ENCODE measurements at regions not wholly inside any gene's neighbourhood (a gene's known extent, or its start where the extent isn't known, plus 50 kb on each side); places are given as distances from the start of the nearest gene placed in this dataset.
A peak's percentile ranks its signal among the peaks of the same experiment; 100 is the strongest.
"Not testable (repeated sequence)": the region's sequence is repeated elsewhere in the genome, so short reads cannot be mapped to it uniquely, and the experiment has no call there.

DNA sequence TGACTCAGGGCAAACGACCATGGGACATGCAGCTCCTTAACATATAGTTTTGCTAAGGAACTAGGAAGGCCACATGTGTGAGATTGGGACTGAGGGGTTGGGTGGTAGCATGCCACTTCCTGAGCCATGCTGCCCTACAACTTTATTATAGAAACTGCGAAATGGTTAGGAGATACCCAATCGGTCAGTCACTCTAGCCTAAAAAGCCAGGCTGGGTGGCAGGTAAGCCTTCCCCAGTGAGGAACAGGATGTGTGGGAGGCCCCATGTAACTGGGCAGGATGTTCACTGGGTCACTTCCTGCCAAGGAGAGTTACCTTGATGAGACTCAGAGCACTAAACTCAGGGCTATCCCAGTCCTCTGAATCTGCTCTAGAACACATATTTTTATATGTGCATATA, 123.5 kb downstream of the MAP3K7 start:
- no peak for DNase-seq (ENCODE audit: low read depth in 3 of 3)

DNA sequence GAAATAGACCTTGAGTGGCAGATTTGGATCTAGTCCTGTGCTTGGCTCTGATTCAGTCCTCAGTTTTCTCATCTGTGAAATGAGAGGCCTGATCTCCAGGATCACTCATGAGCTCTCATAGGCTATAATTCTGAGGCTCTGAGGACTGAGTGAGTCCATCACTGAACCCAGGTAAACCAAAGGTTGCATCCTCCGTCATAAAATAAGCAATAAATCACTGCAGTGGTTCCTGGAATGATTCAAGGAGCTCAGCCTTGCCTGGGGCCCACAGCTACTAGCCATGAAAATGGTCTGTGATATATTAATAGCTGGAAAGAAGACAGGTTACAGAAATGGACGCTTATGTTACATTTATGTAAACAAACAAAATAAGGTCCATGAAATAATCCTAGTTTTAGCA, 124.8 kb downstream of the MAP3K7 start:
- no peak for DNase-seq (ENCODE audit: low read depth in 3 of 3)

DNA sequence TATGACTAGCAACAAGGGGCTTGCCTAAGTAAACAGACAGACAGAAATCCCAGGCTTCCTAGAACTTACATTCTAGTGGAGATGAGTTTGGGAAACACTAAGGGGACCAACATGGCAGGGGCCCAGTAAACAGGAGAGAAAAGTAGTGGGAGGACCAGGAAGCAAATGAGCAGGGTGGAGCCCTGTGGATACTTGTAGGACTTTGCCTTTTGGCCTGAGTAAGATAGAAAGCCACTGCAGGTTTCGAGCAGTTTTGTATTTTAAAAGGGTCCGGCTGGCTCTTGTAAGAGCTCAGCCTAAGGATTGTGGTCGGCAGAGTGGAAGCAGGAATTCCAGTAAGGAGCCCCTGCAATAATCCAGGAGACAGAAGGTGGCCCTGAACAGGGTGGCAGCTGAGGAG, 125.5 kb downstream of the MAP3K7 start:
- DNase-seq (ENCODE audit: low read depth in 3 of 3) = no peak

DNA sequence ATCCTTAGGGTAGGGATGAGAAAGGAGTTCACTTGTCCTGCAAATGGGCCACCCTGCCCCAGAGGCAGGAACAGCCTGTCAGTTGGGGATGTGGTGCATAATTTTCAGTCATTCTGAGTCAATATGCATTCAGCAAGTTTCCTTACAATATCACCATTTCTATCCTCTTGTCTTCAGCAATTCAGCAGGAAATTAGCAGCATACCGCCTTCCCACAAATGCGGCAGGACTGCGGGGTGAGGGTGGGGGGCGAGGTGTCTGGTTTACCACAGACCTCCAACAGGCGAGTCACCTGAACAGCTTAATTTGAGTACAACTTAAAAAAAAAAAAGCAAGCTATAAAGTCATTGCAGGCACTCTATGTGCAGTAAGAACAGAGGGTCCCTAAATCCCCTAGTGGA, 126.8 kb downstream of the MAP3K7 start:
- DNase-seq (ENCODE audit: low read depth in 3 of 3) = no peak

DNA sequence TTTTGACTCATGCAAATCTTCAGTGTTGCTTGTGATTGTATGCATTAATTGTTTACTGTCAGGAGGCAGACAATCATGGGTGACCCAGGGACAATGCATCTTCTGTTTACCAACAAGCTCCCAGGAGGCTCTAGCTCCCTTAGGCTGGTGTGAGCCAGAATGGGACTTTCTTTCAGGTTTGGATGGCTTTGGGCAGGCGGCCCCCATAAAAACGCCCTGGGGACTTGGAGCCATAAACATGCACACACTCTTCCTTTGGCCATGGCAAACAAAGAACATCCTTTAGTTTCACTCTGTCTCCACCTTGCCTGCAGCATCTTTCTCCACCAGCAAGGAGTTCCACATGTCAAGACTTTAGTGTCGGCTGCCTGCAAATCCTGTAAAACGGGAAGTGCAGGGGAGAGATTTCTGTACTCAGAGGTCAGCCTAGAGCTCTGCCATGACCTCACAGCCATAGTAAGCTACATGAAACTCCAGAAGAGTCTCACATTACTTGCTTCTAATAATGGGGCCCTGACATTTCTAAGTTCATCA, 127.6 kb downstream of the MAP3K7 start:
- DNase-seq (ENCODE audit: low read depth in 3 of 3) = no peak

DNA sequence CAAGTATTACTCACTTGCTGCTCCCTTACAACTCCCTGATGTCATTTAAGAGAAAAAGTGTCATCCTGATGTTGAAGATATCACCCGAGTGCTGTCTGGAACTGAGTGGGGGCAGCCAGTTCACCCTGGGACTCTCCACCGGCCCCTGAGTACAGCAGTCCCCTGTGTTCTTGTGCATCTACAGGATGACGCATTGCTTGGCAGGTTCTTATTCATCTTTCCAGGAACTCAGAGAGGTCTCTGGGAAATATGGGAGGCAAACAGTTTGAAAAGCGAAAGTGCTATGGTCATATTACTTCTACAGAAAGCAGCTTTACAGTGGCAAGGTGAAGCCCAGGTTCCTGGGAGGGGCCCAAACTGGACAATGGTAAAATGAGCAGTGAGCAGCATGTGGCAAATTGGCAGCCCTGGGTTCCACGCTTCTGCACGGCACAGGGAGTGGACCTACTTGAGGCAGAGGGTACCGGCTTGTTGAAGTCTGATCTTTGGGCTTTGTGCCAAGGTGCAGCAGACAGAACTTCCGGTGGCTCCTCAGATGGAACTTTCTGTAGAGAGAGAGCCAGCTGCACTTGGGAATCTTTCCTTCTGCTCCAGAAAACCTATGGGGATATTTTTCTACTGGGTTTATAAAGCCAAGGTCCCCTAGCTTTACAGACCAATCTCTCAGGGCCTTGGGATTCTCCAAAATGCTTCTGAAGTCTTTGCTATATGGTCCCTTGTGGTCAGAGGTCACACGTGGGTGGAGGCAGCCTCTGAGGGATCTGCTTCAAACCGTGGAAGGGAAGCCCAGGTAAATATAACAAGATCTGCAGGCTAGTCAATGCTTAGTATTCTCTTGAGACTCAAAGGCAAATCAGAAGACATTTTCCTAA, 128.3 kb downstream of the MAP3K7 start:
- peak; percentile 48 to 78 (median 60) for DNase-seq (ENCODE audit: low read depth in 3 of 3)

DNA sequence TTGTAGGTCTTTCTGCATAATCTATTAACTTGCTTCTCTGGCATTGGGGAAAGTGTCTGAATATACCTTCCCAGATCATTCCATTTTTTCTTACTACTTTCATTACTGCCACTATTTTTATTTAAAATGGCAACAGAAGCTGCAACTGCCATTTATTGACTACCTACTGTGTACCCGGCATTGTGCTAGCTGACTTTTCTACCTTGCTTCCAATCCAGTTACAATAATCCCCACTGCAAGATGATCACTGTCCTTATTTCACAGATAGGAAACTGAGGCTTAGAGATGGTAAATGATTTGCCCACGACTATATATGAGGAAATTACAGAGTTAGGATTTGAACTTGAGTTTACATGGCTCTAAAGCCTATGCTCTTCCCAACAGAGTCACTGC, 129.0 kb downstream of the MAP3K7 start:
- DNase-seq (ENCODE audit: low read depth in 3 of 3) = no peak

DNA sequence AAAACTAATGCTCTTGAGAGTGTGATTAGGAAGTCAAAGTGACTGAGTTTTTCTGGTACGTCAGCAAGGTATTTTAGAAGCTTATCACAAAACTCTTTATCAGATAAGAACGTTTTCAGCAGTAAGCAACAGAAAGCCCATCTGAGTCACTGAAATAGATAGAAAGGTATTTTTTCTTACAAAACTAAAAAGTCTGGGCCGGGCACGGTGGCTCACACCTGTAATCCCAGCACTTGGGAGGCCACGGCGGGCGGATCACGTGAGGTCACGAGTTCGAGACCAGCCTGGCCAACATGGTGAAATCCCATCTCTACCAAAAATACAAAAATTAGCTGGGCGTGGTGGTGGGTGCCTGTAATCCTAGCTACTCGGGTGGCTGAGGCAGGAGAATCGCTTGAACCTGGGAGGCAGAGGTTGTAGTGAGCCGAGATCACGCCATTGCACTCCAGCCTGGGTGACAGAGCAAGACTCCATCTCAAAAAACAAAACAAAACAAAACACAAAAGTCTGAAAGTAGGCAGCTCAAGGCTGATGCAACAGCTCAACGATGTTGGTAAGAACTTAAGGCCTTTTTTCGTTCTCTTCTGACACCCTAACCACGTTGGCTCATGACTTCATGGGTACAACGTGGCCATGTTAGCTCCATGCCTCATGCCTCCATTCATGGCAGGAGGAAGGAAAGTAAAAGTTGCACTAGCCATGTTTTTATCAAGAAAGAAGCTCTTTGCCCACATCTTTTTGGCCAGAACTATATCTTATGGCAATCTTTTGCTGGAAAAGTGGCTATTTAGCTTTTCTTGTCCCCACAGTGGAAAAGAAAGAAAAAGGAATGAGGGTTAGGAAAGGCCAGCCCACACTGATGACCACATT, 129.6 kb downstream of the MAP3K7 start:
- not testable (repeated sequence) for DNase-seq (ENCODE audit: low read depth in 3 of 3)

DNA sequence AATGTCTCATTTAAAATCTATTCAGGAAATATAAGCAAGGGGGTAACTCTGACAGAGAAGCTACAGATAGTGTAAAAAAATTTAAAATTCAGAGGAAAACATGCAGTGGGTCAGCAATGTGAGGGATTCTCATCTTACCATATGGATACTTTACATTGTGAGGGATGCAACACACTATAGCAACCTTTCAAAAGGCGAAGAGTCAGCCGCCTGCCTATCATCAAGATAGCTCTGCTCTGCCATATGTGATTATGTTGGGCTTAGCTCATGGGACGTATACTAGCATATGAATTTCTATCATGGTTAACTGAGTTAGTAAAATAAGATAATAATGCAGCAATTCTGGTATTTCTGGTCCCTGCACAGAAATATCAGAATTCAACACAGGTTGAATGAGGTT, 130.9 kb downstream of the MAP3K7 start:
- no peak for DNase-seq (ENCODE audit: low read depth in 3 of 3)

DNA sequence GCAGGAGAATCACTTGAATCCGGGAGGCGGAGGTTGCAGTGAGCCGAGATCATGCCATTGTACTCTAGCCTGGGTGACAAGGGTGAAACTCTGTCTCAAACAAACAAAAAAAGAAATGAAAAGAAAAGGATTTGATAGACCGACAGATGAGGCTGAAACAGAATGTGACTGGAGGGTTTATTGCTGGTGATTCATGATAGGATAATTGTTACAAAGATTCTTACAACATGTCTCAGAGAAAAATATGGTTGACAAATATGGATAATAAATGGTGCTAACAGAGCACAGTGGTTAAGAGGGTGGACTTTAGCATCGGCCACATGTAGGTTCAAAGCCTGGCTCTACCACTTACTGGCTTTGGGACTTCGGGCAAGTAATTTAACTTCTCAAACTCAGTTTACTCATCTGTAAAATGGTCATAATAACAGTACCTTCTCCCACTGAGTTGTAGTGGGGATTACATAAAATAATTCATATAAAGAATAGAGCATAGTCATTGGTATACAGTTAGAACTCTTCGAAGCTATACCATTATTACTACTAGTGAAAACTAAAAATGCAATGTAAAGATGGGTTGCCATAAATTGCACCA, 131.9 kb downstream of the MAP3K7 start:
- DNase-seq (ENCODE audit: low read depth in 3 of 3) = no peak

DNA sequence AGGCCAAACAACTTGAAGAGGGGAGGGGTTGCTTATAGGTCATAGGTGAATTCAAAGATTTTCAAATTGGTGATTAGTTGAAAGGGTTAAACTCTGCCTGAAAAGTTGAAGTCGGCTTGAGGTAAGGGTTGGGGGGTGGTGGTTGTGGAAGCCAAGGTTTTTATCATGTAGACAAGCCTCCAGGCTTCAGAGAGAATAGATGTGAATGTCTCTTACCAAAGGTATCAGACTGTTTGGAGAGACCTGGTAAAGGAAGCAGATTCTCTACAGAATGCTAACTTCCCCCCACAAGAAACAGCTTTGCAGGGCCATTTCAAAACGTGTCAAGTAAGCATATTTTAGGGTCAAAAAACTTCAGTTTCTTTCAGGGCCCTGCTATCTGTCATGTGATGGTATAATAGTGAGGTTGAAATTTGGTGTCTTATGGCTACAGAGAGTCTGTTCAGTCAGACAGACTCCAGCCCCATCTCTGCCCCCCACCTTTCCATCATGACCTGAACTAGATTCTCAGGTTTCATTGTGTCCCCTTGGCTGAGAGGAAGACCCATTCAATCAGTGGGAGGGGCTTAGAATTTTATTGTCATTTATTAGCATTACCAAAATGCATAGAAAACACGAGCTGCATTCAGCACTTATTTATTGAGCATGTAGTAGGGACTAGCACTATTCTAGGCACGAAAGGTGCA, 136.5 kb downstream of the MAP3K7 start:
- DNase-seq (ENCODE audit: low read depth in 3 of 3) = no peak

DNA sequence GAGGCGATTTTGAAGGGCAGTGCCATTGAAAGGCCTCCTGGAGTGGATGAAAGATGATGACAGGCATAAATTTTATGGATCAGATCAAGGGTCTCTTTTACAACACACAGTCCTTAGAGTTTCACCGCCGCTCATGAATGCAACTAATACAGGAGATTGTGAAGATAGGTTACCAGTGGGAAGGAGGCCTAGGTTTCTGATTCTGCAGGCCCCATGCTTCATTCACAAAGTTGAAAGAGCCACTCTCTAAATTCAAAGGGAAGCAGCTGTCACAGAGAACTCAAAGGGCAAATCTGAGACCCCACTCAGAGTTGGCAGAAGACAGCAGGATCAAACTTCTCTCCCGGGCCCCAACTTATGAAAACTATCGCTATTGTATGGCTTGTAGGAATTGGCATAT, 137.6 kb downstream of the MAP3K7 start:
- DNase-seq (ENCODE audit: low read depth in 3 of 3) = no peak

DNA sequence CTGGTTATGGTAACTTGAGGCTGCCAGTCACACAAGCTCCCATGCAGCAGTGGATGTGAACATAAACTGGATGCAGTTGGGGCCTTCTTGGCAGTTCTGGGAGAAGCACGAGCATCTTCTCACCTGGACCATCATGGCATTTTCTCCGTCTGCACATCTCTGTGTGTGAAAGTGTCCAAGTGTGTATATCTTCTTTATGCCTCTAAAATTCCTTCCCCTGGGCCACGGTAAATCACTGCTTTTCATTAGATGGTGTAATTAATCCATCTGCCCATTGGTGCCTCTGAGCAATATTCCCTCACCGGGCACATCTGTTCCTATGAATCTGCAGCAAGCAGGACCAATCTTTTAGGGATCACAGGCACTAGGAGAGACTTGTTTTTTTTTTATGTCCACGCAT, 138.0 kb downstream of the MAP3K7 start:
- DNase-seq (ENCODE audit: low read depth in 3 of 3) = no peak

DNA sequence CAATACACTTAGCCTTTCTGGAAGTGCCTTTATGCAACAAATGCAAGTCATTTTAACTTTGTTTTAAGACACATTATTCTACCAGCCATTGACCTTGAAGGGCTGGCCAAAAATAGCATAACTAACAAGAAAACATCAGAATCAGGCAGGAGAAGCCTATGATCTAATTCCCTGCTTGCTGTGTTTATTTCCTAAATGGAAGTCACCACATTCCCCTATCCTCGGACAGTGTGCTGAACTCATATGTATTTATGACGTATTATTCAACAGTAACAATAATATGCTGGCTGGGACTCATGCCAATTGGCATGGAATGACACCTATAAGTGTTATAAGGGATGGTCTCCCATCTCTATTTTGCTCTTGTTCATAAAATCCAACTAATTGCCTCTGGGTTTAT, 140.7 kb downstream of the MAP3K7 start:
- DNase-seq (ENCODE audit: low read depth in 3 of 3) = no peak

DNA sequence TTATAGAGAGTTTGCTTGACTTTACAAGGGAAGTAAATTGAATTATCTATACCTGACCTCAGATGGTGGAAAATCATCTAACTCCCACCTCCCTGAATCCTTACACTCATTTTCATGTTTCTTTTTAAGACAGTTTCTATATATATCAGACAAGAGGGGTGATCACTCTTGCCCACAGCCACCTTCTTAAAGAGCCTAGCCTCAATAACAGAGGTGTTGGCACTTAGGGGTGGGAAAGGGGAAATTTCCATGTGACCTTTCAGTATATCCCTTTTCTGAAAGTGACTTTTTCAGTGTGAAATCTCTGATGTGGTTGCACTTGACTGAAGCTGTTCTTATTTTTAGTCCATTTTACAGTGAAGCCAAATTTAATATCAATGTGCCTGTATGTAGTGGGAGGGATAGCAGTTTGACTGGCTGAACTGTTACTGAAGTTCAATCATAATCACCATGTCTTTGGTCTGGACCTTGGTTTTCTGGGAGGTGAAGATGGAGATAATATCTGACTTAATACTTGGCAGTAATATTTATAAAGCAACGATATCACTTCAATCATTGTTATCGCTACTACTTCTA, 141.3 kb downstream of the MAP3K7 start:
- DNase-seq (ENCODE audit: low read depth in 3 of 3) = no peak

DNA sequence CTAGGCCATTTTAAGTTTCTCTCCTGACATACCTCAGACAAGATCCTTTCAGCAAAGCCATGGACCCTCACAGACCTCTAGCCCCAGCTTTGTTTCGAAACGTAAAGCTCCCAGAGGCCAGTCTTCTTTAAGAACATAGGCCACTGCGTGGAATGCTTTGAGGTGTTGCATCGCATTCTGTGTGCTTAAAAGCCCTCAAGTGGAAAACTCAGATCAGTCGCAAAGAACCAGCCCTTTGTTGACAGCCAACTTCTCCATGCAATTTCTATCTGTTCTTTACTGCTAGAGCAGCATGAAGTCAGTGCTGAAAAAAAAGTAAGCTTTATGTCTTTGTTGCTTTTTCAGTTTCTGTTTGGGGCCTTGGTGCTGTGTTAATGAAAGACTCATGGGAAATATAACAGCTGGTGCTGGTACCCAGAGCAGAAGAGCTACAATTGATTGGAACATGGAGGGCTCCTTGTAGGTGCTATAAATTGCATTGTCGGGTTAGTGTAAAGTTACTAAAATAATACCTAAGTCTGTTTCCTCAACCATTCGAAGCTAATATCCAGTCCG, 142.6 kb downstream of the MAP3K7 start:
- DNase-seq (ENCODE audit: low read depth in 3 of 3) = no peak

DNA sequence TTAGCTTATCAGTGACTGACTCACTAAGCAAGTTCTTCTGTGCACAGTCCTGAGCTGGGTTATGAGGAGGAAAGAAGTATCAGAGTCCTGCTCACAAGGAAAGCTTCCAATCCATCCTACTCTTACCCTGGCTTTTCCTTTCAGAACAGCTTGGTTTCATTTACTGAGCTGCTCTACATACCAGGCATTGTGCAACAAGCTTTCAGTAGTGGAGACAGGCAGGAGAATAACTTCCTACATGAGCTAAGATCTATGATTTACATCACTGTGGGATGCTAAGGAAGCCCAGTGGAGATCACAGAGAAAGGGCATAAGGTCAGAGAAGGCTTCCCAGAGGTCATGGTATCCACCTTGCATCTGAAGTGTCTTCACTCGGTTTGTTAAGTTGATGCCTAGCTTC, 144.5 kb downstream of the MAP3K7 start:
- DNase-seq (ENCODE audit: low read depth in 3 of 3) = no peak

DNA sequence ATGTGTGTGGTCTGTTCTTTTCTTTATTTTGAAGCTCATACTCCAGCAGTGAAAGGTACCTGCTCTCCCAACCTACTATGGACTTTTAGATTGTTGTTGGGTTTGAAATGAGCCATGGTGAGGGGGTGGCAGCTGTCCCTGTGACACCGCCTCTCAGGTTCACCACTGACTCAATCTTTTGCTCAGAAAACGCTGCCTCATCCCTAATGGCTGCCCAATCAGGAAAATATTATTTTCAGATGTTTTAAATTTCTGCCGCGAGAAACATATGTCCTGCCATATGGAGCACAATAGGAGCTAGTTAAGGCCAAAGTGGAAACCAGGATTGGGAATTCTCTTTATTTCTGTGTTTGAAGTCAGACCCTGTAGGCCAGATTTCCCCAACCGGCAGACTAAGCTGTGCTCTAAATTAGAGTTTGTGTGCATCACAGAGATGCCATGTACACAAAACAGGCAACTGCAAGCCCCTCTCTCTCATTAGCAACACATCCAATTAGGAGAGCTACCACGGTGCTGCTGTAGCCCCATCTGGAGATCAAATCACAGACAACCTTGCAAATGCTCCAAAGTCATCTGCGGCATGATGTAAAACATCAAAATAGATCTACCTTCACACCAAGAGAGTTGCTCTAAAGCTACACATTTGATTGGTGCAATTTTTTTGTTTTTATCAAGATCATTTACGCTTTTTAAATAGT, 144.1 kb upstream of the BACH2 start:
- DNase-seq (ENCODE audit: low read depth in 3 of 3) = no peak

DNA sequence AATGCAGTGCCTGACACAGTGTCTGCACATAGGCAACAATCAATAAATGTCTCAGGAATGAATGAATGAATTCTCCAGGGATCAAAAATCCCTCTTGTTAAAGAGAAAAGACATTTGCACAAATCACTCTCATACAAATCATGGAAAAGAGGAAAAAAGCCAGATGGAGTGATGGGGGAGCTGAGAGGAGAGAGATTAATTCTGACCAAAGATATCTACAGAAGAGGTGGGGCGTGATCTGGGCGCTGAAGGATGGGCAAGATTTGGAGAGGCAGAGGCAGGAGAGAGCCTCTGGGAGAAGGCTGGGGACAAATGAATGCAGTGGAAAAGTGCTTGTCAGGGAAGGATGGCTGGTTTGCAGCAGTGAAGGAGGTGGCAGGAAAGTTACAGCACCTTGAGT, 142.9 kb upstream of the BACH2 start:
- DNase-seq (ENCODE audit: low read depth in 3 of 3) = no peak

DNA sequence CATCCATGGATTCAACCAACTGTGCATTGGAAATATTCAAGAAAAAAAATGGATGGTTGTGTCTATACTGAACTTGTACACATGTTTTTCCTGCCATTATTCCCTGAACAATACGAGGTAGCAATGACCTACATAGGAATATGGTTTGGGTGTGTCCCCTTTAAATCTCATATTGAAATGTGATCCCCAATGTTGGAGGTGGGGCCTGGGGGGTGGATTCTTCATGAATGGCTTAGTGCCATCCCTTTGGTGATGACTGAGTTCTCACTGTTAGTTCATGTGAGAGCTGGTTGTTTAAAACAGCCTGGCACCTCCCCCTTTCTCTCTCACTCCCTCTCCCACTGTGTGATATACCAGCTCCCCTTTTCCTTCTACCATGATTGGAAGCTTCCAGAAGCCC, 139.8 kb upstream of the BACH2 start:
- no peak for DNase-seq (ENCODE audit: low read depth in 3 of 3)

Data from stimulated activated CD4-positive, alpha-beta T cell treated with anti-CD3 and anti-CD28 coated beads, TNF-alpha, amount 100 ng/mL, for 4 hours (primary cell).